Nephron progenitor cell (in vitro differentiated cells): ENCODE measurements at regions not wholly inside any gene's neighbourhood (a gene's known extent, or its start where the extent isn't known, plus 50 kb on each side); places are given as distances from the start of the nearest gene placed in this dataset.

Source experiments
- DNase-seq: peaks from one replicate; pipeline ENCODE4 v3.0.0; 2021
- H3K27ac Mint-ChIP-seq: 2 replicates; pipeline ENCODE4 v1.8.0; 2021; ENCODE audit warnings: mild to moderate bottlenecking, moderate library complexity, mixed read lengths
- H3K27me3 Mint-ChIP-seq: 2 replicates; pipeline ENCODE4 v1.8.0; 2021; ENCODE audit warnings: mild to moderate bottlenecking, low read depth, mixed read lengths; ENCODE audit not compliant: poor library complexity
- H3K36me3 Mint-ChIP-seq: 2 replicates; pipeline ENCODE4 v1.8.0; 2021; ENCODE audit warnings: low read depth, mixed read lengths
- H3K4me1 Mint-ChIP-seq: 2 replicates; pipeline ENCODE4 v1.8.0; 2021; ENCODE audit warnings: mixed read lengths
- H3K4me3 Mint-ChIP-seq: 2 replicates; pipeline ENCODE4 v1.8.0; 2021; ENCODE audit warnings: mild to moderate bottlenecking, moderate library complexity, mixed read lengths
- H3K9me3 Mint-ChIP-seq: 2 replicates; pipeline ENCODE4 v1.8.0; 2021; ENCODE audit warnings: mild to moderate bottlenecking, moderate library complexity, mixed read lengths
- CTCF ChIP-seq: fragments of 200-600 bp; sonication (generic); IDR thresholded peaks from 2 replicates; pipeline ENCODE4 v1.5.0; 2021; ENCODE audit warnings: antibody characterized with exemption

- DNase-seq: no peak
- Mint-ChIP-seq H3K27ac (no peak overlapping the region), H3K9me3 (peaks cover 12% of the 10 kb centered on the region), H3K36me3 (peaks cover 3% of the 10 kb centered on the region), H3K4me1 (peaks cover 34% of the 10 kb centered on the region), H3K27me3 (peaks cover 14% of the 10 kb centered on the region), H3K4me3 (no peak overlapping the region)
- no peak for TF ChIP-seq CTCF
Observed at GRCh38 chr15:69758291-69758771, 305.7 kb downstream of the RPLP1 start.

GRCh38 chr15:69758810-69759790, 306.5 kb downstream of the RPLP1 start:
- Mint-ChIP-seq H3K27me3 (peaks cover 21% of the 10 kb centered on the region), H3K4me3 (no peak overlapping the region), H3K27ac (no peak overlapping the region), H3K36me3 (no peaks in the 10 kb centered on the region), H3K9me3 (peaks cover 5% of the 10 kb centered on the region), H3K4me1 (peaks cover 34% of the 10 kb centered on the region)
- DNase-seq: no peak
- no peak for TF ChIP-seq CTCF

- Mint-ChIP-seq H3K4me1 (peaks cover 23% of the 10 kb centered on the region), H3K27ac (no peak overlapping the region), H3K9me3 (no peaks in the 10 kb centered on the region), H3K36me3 (no peaks in the 10 kb centered on the region), H3K27me3 (peaks cover 24% of the 10 kb centered on the region), H3K4me3 (no peak overlapping the region)
- no peak for DNase-seq
- TF ChIP-seq CTCF: no peak
Observed at GRCh38 chr15:69760258-69760845, 307.7 kb downstream of the RPLP1 start.

GRCh38 chr15:69760890-69761568, 308.4 kb downstream of the RPLP1 start:
- TF ChIP-seq CTCF: no peak
- H3K4me3 Mint-ChIP-seq: no peak overlapping the region
- peaks cover 17% of the 10 kb centered on the region for H3K4me1 Mint-ChIP-seq
- H3K27ac Mint-ChIP-seq: no peak overlapping the region
- H3K9me3 Mint-ChIP-seq: peaks cover under 1% of the 10 kb centered on the region
- peaks cover 24% of the 10 kb centered on the region for H3K27me3 Mint-ChIP-seq
- H3K36me3 Mint-ChIP-seq: no peaks in the 10 kb centered on the region
- DNase-seq: no peak

- no peak overlapping the region for H3K27ac Mint-ChIP-seq
- DNase-seq: no peak
- H3K4me1 Mint-ChIP-seq: peaks cover 15% of the 10 kb centered on the region
- no peak overlapping the region for H3K4me3 Mint-ChIP-seq
- no peak for TF ChIP-seq CTCF
- peaks cover 28% of the 10 kb centered on the region for H3K27me3 Mint-ChIP-seq
- H3K36me3 Mint-ChIP-seq: no peaks in the 10 kb centered on the region
- H3K9me3 Mint-ChIP-seq: peaks cover 16% of the 10 kb centered on the region
Observed at GRCh38 chr15:69762373-69763148, 309.9 kb downstream of the RPLP1 start.
